ENCODE measurements at regions not wholly inside any gene's neighbourhood (a gene's known extent, or its start where the extent isn't known, plus 50 kb on each side); places are given as distances from the start of the nearest gene placed in this dataset.

DNA sequence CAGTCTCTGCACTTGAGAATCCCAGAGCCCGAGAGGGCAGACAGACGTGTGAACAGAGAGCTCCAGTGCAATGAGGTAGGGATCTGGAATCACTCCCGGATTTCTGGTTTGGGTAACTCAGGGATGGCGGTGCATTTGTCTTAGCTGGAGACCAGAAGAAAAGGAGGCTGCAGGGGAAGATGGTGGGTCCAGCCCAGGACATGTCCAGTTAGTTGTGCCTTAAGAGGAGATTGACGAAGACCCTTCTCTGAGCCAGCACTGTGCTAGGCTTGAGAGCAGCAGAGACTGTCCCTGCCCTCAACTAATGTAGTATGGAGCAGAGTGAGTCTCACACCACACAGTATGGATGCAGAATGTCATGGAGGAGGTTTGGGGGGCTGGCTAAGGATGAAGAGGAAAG lies 150.6 kb upstream of the COPS8 start:
- no peak for DNase-seq (ENCODE audit: low read depth)
- in situ Hi-C loops (cut with HindIII; ENCODE audit: low pct_unique_long_range_greater_than_20kb, low sequenced_read_pairs): no loop called here

GRCh38 chr2:236935631-236936445 lies 149.9 kb upstream of the COPS8 start:
- in situ Hi-C loops (cut with HindIII; ENCODE audit: low pct_unique_long_range_greater_than_20kb, low sequenced_read_pairs): no loop called here
- DNase-seq (ENCODE audit: low read depth): no peak

DNA sequence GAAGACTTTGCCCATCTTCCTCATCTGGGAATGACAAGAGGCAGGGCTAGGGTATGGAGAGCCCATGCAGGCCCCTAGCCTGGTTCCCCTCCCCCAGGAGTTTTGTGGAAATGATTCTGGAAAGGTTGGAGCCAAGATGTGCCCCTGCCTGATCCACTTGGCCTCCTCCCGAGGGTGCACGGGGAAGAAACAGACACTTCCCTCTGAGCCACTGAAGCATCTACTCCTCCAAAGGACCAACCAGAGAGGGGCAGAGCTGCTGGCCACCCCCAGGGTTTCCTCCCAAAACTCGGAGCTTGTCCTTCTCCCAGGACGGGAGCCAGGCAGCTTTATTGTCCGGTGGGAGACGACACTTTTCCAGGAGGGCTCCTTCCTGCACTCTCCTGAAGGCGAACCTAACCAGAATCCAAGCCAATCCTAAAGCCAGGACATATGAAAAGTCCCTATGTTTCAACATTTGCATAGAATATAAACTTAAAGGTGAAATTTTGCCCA lies 149.2 kb upstream of the COPS8 start:
- in situ Hi-C loops (cut with HindIII; ENCODE audit: low pct_unique_long_range_greater_than_20kb, low sequenced_read_pairs): no loop called here
- DNase-seq (ENCODE audit: low read depth): no peak

GRCh38 chr2:236938126-236938525 lies 147.6 kb upstream of the COPS8 start:
- no peak for DNase-seq (ENCODE audit: low read depth)
- in situ Hi-C loops (cut with HindIII; ENCODE audit: low pct_unique_long_range_greater_than_20kb, low sequenced_read_pairs): no loop called here

- in situ Hi-C loops (cut with HindIII; ENCODE audit: low pct_unique_long_range_greater_than_20kb, low sequenced_read_pairs): no loop called here
- DNase-seq (ENCODE audit: low read depth): no peak
Measured at GRCh38 chr2:236939271-236939670, 146.4 kb upstream of the COPS8 start.

GRCh38 chr2:236939721-236940231 lies 145.9 kb upstream of the COPS8 start:
- in situ Hi-C loops (cut with HindIII; ENCODE audit: low pct_unique_long_range_greater_than_20kb, low sequenced_read_pairs): no loop called here
- no peak for DNase-seq (ENCODE audit: low read depth)

DNA sequence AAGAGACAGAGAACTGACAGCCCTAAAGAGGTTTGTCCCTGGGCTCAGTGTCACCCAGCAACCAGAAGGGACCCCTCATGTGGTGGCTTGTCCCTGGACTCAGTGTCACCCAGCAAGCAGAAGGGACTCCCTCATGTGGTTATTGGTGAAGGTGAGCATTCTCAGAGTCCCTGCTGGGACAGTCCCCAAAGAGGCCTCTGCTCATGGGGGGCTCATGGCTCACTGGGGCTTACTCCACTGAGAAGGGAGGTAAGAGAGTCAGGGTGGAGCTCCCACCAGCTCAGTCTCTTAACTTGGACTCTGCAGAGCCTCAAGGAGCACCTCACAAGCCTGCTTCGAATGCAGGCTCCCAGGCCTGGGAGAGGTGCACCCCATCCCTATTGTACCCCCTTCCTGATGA lies 145.2 kb upstream of the COPS8 start:
- no peak for DNase-seq (ENCODE audit: low read depth)
- in situ Hi-C loops (cut with HindIII; ENCODE audit: low pct_unique_long_range_greater_than_20kb, low sequenced_read_pairs): no loop called here

- no peak for DNase-seq (ENCODE audit: low read depth)
- in situ Hi-C loops (cut with HindIII; ENCODE audit: low pct_unique_long_range_greater_than_20kb, low sequenced_read_pairs): no loop called here
Measured at GRCh38 chr2:236940916-236941520, 144.7 kb upstream of the COPS8 start.

- in situ Hi-C loops (cut with HindIII; ENCODE audit: low pct_unique_long_range_greater_than_20kb, low sequenced_read_pairs): no loop called here
- no peak for DNase-seq (ENCODE audit: low read depth)
Measured at GRCh38 chr2:236941551-236941950, 144.1 kb upstream of the COPS8 start.

DNA sequence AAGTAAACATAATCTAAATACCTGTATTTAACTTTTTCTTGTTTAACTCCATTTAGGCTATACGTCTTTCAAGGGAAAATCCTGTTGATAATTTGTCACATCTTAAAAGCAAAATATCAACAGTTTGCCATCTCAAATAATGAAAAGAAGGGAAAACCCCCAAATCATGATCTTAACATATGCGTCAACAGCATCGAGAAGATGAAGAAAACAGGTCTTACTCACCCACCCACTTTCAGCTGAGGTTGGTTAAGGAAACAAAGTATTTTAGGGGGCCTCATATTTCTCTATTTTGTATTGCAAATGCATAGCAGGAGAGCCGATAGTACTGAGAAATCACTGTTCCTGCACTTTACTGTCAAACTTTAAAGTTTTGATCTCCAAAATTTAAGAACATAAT lies 143.1 kb upstream of the COPS8 start:
- no peak for DNase-seq (ENCODE audit: low read depth)
- in situ Hi-C loops (cut with HindIII; ENCODE audit: low pct_unique_long_range_greater_than_20kb, low sequenced_read_pairs): no loop called here

DNA sequence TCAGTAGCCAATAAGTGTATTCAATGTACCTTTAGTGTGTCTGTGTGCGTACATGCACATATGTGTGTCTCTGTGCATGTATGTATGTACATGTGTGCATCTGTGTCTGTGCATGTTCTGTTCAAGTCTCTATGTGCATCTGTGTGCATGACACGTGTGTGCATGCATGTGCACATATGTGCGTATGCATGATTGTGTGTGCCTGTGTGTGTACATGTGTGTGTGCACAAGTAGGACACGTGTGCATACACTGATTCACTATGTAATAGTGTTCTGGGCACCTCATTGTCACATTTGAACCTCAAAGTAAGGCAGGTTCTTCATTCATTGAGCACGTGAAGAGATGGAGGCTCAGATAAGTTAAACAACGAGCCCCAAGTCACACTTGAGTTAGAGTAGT lies 142.6 kb upstream of the COPS8 start:
- in situ Hi-C loops (cut with HindIII; ENCODE audit: low pct_unique_long_range_greater_than_20kb, low sequenced_read_pairs): no loop called here
- no peak for DNase-seq (ENCODE audit: low read depth)

DNA sequence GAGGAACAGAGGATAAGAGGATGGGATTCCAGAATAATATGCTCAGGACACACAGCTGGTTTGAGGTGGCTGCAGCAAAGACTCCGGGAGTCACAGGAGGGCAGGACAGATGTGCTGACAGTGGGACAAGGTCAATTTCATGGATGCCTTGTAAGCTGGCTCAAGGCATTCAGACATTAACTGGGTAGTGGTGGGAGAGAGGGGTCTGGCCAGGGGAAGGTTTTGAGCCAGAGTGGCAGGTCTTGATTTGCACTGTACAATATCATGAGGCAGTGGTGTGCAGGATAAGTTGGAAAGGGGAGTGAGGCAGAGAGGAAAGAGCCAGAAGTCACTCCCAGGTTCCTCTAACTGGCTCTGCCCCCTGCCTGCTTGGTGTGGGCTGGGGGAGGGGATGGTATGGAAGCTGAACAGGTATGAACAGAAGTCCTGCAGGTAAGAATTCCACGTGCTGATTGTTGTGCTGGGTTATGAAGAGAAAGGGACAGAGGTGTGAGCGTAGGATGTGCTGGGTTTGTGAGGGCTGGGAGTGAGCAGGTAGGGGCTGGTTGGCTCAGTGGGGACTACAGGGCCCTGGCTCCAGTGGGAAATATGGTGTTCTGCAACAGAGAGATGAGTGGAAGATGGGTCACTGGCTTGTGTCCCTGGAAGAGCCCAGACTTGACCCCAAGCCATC lies 141.7 kb upstream of the COPS8 start:
- in situ Hi-C loops (cut with HindIII; ENCODE audit: low pct_unique_long_range_greater_than_20kb, low sequenced_read_pairs): no loop called here
- no peak for DNase-seq (ENCODE audit: low read depth)

DNA sequence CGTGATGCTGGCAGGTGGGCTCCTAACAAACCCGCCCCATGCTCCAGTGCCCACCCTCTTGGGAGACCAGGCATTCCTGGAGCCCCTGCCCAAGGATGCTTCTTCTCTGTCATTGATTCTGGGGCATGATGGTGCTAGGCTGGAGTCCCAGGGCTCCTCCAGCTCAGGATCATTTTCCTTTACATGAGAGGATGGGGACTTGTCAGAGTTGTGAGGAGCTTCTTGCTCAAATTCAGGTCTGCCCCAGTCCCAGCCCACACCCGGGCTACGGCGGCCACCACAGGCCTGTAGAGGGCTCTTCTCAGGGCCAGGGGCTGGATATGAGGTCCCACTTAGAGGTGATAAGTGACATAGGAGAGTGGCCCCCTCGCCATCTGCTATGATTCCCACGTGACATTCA lies 141.1 kb upstream of the COPS8 start:
- no peak for DNase-seq (ENCODE audit: low read depth)
- in situ Hi-C loops (cut with HindIII; ENCODE audit: low pct_unique_long_range_greater_than_20kb, low sequenced_read_pairs): no loop called here

DNA sequence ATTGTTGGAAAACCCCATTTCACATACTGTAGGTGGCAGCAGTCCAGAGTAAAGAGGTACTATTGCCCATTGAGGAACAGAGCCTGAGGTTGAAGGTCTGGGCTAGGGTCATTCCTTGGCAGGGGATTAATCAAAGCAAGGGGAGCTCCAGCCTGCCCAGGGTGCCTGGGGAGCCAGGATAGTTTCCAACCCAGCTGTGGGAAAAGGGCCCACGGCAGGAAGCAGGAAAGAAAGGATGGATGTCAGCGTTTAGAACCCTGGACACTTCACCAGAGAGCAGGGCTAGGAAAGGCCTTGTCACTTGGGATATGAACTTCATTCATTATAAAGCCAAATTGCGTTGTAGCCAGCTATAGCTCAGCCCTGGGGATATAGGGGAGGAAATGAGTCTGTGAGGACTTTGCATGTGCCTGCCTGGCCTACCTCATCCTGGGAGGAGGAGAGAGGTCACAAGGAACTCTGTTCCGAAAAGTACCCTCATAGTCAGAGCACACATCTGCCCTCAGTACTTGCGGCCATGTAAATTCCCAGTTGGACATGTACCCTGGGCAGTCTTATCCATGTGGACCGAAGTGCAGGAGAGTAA lies 140.2 kb upstream of the COPS8 start:
- no peak for DNase-seq (ENCODE audit: low read depth)
- in situ Hi-C loops (cut with HindIII; ENCODE audit: low pct_unique_long_range_greater_than_20kb, low sequenced_read_pairs): no loop called here

GRCh38 chr2:236946871-236947270 lies 138.8 kb upstream of the COPS8 start:
- DNase-seq (ENCODE audit: low read depth): no peak
- in situ Hi-C loops (cut with HindIII; ENCODE audit: low pct_unique_long_range_greater_than_20kb, low sequenced_read_pairs): no loop called here

GRCh38 chr2:236947294-236947693 lies 138.4 kb upstream of the COPS8 start:
- in situ Hi-C loops (cut with HindIII; ENCODE audit: low pct_unique_long_range_greater_than_20kb, low sequenced_read_pairs): no loop called here
- no peak for DNase-seq (ENCODE audit: low read depth)

DNA sequence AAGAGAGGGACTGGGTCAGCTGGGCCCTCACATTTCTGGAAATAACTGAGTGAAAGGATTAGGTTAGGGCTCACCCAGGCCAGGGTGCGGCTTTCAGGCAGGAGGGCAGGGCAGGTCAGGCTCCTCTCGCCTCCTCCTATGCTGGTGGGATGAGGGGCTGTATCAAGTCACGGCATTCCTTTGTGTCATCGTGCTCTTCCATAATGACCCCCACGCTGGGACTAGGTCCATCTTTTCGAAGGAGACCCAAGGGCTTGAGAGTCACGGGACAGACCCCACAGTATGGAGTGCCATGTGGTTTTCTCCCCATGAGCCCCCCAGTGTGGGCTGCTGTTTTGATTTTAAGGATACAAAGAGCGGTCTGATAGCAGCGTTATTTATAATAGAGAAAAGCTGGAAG lies 137.8 kb upstream of the COPS8 start:
- no peak for DNase-seq (ENCODE audit: low read depth)
- in situ Hi-C loops (cut with HindIII; ENCODE audit: low pct_unique_long_range_greater_than_20kb, low sequenced_read_pairs): no loop called here

- in situ Hi-C loops (cut with HindIII; ENCODE audit: low pct_unique_long_range_greater_than_20kb, low sequenced_read_pairs): no loop called here
- DNase-seq (ENCODE audit: low read depth): no peak
Measured at GRCh38 chr2:236949089-236949905, 136.4 kb upstream of the COPS8 start.

All from Caki2 (cell line).